NCI-H2227 treated with DMSO at 0.1 percent for 48 hours (cell line): ENCODE measurements at regions not wholly inside any gene's neighbourhood (a gene's known extent, or its start where the extent isn't known, plus 50 kb on each side); places are given as distances from the start of the nearest gene placed in this dataset.
"Not testable (repeated sequence)": the region's sequence is repeated elsewhere in the genome, so short reads cannot be mapped to it uniquely, and the experiment has no call there.

Experiments used
- DNase-seq: peaks from one replicate; lab custom pipeline; 2025; lab: John Stamatoyannopoulos, UW

- no peak for DNase-seq
Observed at GRCh38 chr13:79870766-79871165, 389.8 kb downstream of the NDFIP2 start.

- DNase-seq: no peak
Observed at GRCh38 chr13:79870123-79870522, 389.2 kb downstream of the NDFIP2 start.

- no peak for DNase-seq
Observed at GRCh38 chr13:79869326-79869725, 388.4 kb downstream of the NDFIP2 start.

- DNase-seq: no peak
Observed at GRCh38 chr13:79867254-79867653, 386.3 kb downstream of the NDFIP2 start.

GRCh38 chr13:79866436-79866835 lies 385.5 kb downstream of the NDFIP2 start:
- DNase-seq: no peak

GRCh38 chr13:79862515-79862914 lies 381.6 kb downstream of the NDFIP2 start:
- no peak for DNase-seq

GRCh38 chr13:79861731-79862130 lies 380.8 kb downstream of the NDFIP2 start:
- no peak for DNase-seq

GRCh38 chr13:79860791-79861190 lies 379.8 kb downstream of the NDFIP2 start:
- no peak for DNase-seq

- no peak for DNase-seq
Observed at GRCh38 chr13:79859756-79860155, 378.8 kb downstream of the NDFIP2 start.

GRCh38 chr13:79853251-79853650 lies 372.3 kb downstream of the NDFIP2 start:
- no peak for DNase-seq

GRCh38 chr13:79851318-79851717 lies 370.4 kb downstream of the NDFIP2 start:
- DNase-seq: no peak

- DNase-seq: no peak
Observed at GRCh38 chr13:79847882-79848592, 367.1 kb downstream of the NDFIP2 start.

- no peak for DNase-seq
Observed at GRCh38 chr13:79846386-79846785, 365.4 kb downstream of the NDFIP2 start.

- DNase-seq: no peak
Observed at GRCh38 chr13:79837741-79838450, 356.9 kb downstream of the NDFIP2 start.

- DNase-seq: not testable (repeated sequence)
Observed at GRCh38 chr13:79836121-79836520, 355.2 kb downstream of the NDFIP2 start.

- DNase-seq: no peak
Observed at GRCh38 chr13:79834876-79835275, 353.9 kb downstream of the NDFIP2 start.

GRCh38 chr13:79833991-79834390 lies 353.0 kb downstream of the NDFIP2 start:
- no peak for DNase-seq

GRCh38 chr13:79831556-79831955 lies 350.6 kb downstream of the NDFIP2 start:
- no peak for DNase-seq

- no peak for DNase-seq
Observed at GRCh38 chr13:79830945-79831344, 350.0 kb downstream of the NDFIP2 start.

GRCh38 chr13:79830426-79830825 lies 349.5 kb downstream of the NDFIP2 start:
- no peak for DNase-seq

GRCh38 chr13:79829880-79830279 lies 348.9 kb downstream of the NDFIP2 start:
- no peak for DNase-seq

- no peak for DNase-seq
Observed at GRCh38 chr13:79825959-79826358, 345.0 kb downstream of the NDFIP2 start.

- DNase-seq: no peak
Observed at GRCh38 chr13:79815041-79815440, 334.1 kb downstream of the NDFIP2 start.
